ENCODE measurements at regions not wholly inside any gene's neighbourhood (a gene's known extent, or its start where the extent isn't known, plus 50 kb on each side); places are given as distances from the start of the nearest gene placed in this dataset.

DNA sequence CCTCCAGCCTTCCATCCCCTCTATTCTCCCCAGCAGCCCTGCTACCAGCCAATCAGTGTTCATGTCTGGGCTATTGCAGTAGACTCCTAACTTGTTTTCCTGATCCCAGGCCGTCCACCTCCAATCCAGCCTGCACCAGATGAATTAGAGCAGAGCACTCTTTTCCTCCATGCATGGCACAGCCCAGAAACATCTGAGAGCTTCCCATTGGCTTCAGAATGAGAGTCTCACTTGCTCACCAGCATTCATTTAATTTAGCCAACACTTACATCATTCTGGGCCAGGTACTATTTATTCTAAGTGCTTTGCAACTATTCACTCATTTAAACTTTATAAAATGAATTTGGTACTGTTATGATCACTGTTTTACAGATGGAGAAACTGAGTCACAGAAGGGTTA is 51.4 kb upstream of the DUSP5 start:
- H3K9me3 Mint-ChIP-seq, result peaks cover 5% of the 10 kb centered on the region
- peaks cover 15% of the 10 kb centered on the region for H3K4me1 Mint-ChIP-seq
- H3K4me3 Mint-ChIP-seq, result no peak overlapping the region
- H3K36me3 Mint-ChIP-seq (ENCODE audit: low read depth), result no peaks in the 10 kb centered on the region
- H3K27ac Mint-ChIP-seq, result no peak overlapping the region
- no peak for TF ChIP-seq CTCF (IDR thresholded peaks at IDR 0.05; ENCODE audit: unreplicated experiment in 3 of 3)
- H3K27me3 Mint-ChIP-seq (ENCODE audit: low read depth), result peaks cover 5% of the 10 kb centered on the region

DNA sequence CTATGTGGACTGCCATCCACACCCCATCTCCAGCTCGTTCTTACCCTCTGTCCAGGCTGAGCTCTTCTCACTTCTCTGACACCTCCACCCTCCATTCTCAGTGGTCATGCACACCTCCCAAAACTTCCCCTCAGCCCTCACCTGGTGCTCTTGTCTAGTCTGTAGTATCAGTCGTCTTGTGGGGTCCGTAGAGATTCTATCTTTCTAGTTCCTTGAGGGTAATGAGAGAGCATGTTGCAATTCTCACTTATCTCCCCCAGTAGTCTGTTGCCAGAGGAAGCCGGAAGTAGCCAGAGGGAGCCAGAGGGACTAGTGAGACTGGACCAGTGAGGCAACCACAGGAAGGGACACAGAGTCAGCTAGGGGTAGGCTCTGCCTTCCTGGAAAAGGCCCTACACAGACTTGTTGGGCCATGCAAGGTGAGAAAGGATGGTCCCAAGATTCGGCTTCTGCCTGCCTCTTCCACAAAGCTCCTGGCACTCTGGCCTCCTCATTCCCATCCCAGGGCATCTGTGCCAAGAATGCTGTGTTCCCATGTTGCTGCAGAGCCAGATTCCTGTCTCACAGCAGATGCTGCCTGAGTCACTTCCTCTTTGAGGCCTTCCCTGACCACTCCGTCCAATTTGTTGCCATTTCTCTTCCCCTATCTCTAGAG is 50.6 kb upstream of the DUSP5 start:
- Mint-ChIP-seq H3K27ac (no peak overlapping the region), H3K27me3 (ENCODE audit: low read depth) (peaks cover 5% of the 10 kb centered on the region), H3K36me3 (ENCODE audit: low read depth) (no peaks in the 10 kb centered on the region), H3K4me1 (peaks cover 10% of the 10 kb centered on the region), H3K4me3 (no peak overlapping the region), H3K9me3 (peaks cover 5% of the 10 kb centered on the region)
- no peak for TF ChIP-seq CTCF (IDR thresholded peaks at IDR 0.05; ENCODE audit: unreplicated experiment in 3 of 3)

GRCh38 chr10:110447886-110448285 is 49.8 kb upstream of the DUSP5 start:
- Mint-ChIP-seq H3K4me1 (peaks cover 8% of the 10 kb centered on the region), H3K36me3 (ENCODE audit: low read depth) (no peaks in the 10 kb centered on the region), H3K27me3 (ENCODE audit: low read depth) (peaks cover 5% of the 10 kb centered on the region), H3K9me3 (peaks cover 5% of the 10 kb centered on the region), H3K4me3 (no peak overlapping the region), H3K27ac (no peak overlapping the region)
- TF ChIP-seq CTCF (IDR thresholded peaks at IDR 0.05; ENCODE audit: unreplicated experiment in 3 of 3), result no peak

All from nephron (organoid).